Prostate gland (tissue), 2 donors: ENCODE measurements at regions not wholly inside any gene's neighbourhood (a gene's known extent, or its start where the extent isn't known, plus 50 kb on each side); places are given as distances from the start of the nearest gene placed in this dataset.

Experiments used
- DNase-seq: peaks from one replicate; pipeline ENCODE4 v3.0.0-alpha.2; 2019; ENCODE audit warnings: low spot score
- H3K27ac ChIP-seq, 2 donors: fragments of 200-600 bp; sonication (generic); 2 replicates each; pipeline ENCODE4 v1.5.1; 2017 to 2019
- H3K27me3 ChIP-seq: fragments of 200-600 bp; sonication (generic); replicated peaks from 2 replicates; pipeline ENCODE4 v1.5.1; 2019; ENCODE audit not compliant: insufficient read depth
- H3K36me3 ChIP-seq, 2 donors: fragments of 200-600 bp; sonication (generic); 1 replicate in 1 of 2; 2 replicates in 1 of 2; pipeline versions ENCODE4 v1.5.1 to v1.8.1; 2017 to 2019
- H3K4me1 ChIP-seq: fragments of 200-600 bp; sonication (generic); replicated peaks from 2 replicates; pipeline ENCODE4 v1.5.1; 2019
- H3K4me3 ChIP-seq, 2 donors: fragments of 200-600 bp; sonication (generic); 2 replicates each; pipeline ENCODE4 v1.5.1; 2017 to 2019
- H3K9me3 ChIP-seq: fragments of 200-600 bp; sonication (generic); 2 replicates; pipeline ENCODE4 v1.5.1; 2017
- POLR2A ChIP-seq: fragments of 450-650 bp; IDR thresholded peaks from one replicate; pipeline ENCODE4 v1.6.1; 2016; ENCODE audit warnings: antibody characterized with exemption, mild to moderate bottlenecking
- POLR2AphosphoS5 ChIP-seq: sonication (generic); formaldehyde crosslinking; IDR thresholded peaks from one replicate; pipeline ENCODE4 v1.6.1; 2017; ENCODE audit warnings: antibody characterized with exemption
- WGBS: methylation state at CpG from one replicate; pipeline ENCODE4 v1.1.5; 2018; 5-methylcytosine and 5-hydroxymethylcytosine counted together
- intact Hi-C: fragments of 100-400 bp; cut with DNase I; formaldehyde crosslinking; loops from one replicate; pipeline ENCODE4 v1.14.2; 2022
- TF ChIP-seq, protein P1 (sequence below), 4 experiments: fragments of 200-600 bp in 2 of 4; fragments of 450-650 bp in 2 of 4; sonication (generic) in 2 of 4; IDR thresholded peaks; 1 replicate in 3 of 4; 2 replicates in 1 of 4; pipeline ENCODE4 v1.5.1; 2016 to 2019; ENCODE audit warnings: antibody characterized with exemption in 4 of 4, mild to moderate bottlenecking in 2 of 4, moderate library complexity in 2 of 4

DNA sequence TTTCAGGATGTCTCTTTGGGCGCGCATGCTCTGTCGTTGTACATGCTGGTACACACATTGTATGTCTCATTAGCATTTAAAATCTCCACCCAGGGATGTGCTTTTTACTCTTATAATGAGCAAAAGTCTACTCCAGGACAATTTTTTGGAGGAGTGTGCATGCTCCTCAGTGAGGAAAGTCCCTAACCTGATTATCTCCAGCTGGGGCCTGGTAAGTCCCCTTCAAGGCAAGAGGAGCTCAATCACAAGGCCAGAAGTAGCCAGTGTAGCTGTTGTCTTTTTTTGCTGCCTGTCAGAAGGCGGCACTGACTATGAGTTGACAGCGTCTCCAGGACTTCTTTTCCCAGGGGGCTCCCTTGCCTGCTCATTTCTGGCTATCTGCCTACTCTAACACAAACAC is 218.3 kb upstream of the CNTN1 start:
- no peak overlapping the region for H3K4me3 ChIP-seq
- H3K4me1 ChIP-seq, result no peaks in the 10 kb centered on the region
- no peak overlapping the region for H3K27ac ChIP-seq
- TF ChIP-seq POLR2A (no peak), POLR2AphosphoS5 (no peak)
- TF ChIP-seq, protein P1, sequence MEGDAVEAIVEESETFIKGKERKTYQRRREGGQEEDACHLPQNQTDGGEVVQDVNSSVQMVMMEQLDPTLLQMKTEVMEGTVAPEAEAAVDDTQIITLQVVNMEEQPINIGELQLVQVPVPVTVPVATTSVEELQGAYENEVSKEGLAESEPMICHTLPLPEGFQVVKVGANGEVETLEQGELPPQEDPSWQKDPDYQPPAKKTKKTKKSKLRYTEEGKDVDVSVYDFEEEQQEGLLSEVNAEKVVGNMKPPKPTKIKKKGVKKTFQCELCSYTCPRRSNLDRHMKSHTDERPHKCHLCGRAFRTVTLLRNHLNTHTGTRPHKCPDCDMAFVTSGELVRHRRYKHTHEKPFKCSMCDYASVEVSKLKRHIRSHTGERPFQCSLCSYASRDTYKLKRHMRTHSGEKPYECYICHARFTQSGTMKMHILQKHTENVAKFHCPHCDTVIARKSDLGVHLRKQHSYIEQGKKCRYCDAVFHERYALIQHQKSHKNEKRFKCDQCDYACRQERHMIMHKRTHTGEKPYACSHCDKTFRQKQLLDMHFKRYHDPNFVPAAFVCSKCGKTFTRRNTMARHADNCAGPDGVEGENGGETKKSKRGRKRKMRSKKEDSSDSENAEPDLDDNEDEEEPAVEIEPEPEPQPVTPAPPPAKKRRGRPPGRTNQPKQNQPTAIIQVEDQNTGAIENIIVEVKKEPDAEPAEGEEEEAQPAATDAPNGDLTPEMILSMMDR (IDR thresholded peaks at IDR 0.05), result no peak
- intact Hi-C loops, result no loop called here
- no peaks in the 10 kb centered on the region for H3K9me3 ChIP-seq
- WGBS, result 70% methylated on average over 5 of the region's 5 CpGs
- no peaks in the 10 kb centered on the region for H3K36me3 ChIP-seq
- no peaks in the 10 kb centered on the region for H3K27me3 ChIP-seq
- DNase-seq, result no peak

DNA sequence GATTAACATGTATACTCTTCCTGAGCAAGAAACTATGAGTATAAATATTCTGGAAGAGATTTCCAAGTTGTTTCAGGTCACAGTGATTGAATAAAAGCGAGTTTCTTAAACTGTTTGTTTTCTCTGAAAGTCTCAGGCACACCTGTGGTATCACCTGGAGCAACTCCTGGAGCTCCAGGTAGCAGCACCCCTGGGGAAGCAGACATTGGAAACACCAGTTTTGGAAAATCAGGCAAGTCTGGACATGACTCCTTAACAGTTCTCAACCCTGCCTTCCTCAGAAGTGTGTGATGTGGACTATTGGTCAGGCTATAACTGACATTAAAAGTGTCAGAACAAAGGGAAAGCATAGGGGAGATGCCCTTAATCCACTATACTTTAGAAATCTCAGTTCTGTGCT is 217.6 kb upstream of the CNTN1 start:
- WGBS, result 30% methylated on average over 1 of the region's 1 CpG
- H3K4me1 ChIP-seq, result no peaks in the 10 kb centered on the region
- H3K36me3 ChIP-seq, result no peaks in the 10 kb centered on the region
- intact Hi-C loops, result no loop called here
- TF ChIP-seq, protein P1 (IDR thresholded peaks at IDR 0.05), result no peak
- TF ChIP-seq POLR2AphosphoS5 (no peak), POLR2A (no peak)
- DNase-seq, result no peak
- H3K9me3 ChIP-seq, result no peaks in the 10 kb centered on the region
- H3K27me3 ChIP-seq, result no peaks in the 10 kb centered on the region
- H3K4me3 ChIP-seq, result no peak overlapping the region
- no peak overlapping the region for H3K27ac ChIP-seq

DNA sequence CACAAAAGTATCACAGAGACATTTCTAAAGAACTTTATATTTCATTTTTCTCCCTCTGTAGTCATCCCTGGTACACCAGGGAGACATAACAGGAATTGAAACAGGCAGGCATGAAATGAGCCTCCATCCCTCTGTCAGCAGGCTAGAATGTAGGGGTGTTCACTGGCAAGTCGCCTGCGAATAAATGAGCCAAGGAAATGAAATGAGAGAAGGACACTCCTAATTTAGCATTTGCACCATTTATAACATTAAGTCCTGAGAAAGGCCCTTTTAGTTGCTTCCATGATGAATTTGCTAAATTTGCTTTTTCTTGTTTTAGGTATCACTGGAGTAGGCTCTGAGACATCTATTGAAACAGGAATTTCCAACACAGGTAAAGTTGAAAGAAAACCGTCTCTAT is 192.4 kb upstream of the CNTN1 start:
- intact Hi-C loops, result no loop called here
- WGBS, result 92% methylated on average over 3 of the region's 3 CpGs
- no peak for DNase-seq

DNA sequence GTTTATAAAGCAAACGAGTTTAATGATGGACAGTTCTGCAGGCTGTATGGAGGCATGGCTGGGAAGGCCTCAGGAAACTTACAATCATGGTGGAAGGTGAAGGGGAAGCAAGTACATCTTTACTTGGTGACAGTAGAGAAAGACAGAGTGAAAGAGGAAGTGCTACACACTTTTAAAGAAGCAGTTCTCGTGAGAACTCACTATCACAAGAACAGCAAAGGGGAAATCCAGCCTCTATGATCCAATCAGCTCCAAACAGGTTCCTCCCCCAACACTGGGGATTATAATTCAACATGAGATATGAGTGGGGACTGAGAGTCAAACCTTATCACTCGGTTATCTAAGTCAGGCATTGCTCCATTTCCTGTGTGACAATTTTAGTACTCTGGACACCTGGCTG is 189.9 kb upstream of the CNTN1 start:
- Histone ChIP-seq H3K27ac (no peak overlapping the region), H3K4me1 (no peaks in the 10 kb centered on the region), H3K27me3 (no peaks in the 10 kb centered on the region), H3K9me3 (no peaks in the 10 kb centered on the region), H3K36me3 (no peaks in the 10 kb centered on the region), H3K4me3 (no peak overlapping the region)
- intact Hi-C loops, result no loop called here
- TF ChIP-seq, protein P1 (IDR thresholded peaks at IDR 0.05), result no peak
- TF ChIP-seq POLR2AphosphoS5, result no peak
- no peak for TF ChIP-seq POLR2A
- 71% methylated on average over 3 of the region's 3 CpGs for WGBS
- no peak for DNase-seq

More for the DNA sequence above, 192.4 kb upstream of the CNTN1 start:
- TF ChIP-seq, protein P1 (IDR thresholded peaks at IDR 0.05), result no peak
- no peak for TF ChIP-seq POLR2A
- TF ChIP-seq POLR2AphosphoS5, result no peak
- H3K27ac ChIP-seq, result no peak overlapping the region
- no peaks in the 10 kb centered on the region for H3K4me1 ChIP-seq
- no peaks in the 10 kb centered on the region for H3K27me3 ChIP-seq
- no peaks in the 10 kb centered on the region for H3K9me3 ChIP-seq
- no peaks in the 10 kb centered on the region for H3K36me3 ChIP-seq
- no peak overlapping the region for H3K4me3 ChIP-seq

DNA sequence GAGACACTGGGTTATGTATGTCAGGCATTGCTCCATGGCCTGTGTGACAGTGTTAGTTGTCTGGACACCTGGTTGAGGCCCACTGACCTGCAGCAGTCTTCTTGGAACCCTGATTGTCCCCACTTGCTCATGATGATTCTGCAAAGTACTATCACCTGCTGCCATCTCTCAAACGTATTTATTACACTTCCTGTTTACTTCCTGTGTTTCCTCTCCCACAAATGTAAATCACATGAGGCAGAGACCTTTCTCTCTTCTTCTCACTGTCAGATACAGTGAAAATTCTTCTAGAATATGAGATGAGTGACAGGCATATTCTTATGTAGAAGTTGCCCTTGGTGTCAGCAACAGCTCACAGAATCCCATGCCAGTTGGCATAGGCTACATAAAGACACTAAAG is 186.9 kb upstream of the CNTN1 start:
- Histone ChIP-seq H3K27ac (no peak overlapping the region), H3K4me1 (no peaks in the 10 kb centered on the region), H3K27me3 (no peaks in the 10 kb centered on the region), H3K36me3 (no peaks in the 10 kb centered on the region), H3K4me3 (no peak overlapping the region), H3K9me3 (no peaks in the 10 kb centered on the region)
- DNase-seq, result no peak
- TF ChIP-seq POLR2A, result no peak
- TF ChIP-seq, protein P1 (IDR thresholded peaks at IDR 0.05), result no peak
- TF ChIP-seq POLR2AphosphoS5, result no peak
- intact Hi-C loops, result no loop called here
- WGBS, result 12% methylated on average over 1 of the region's 1 CpG
